WERI-Rb-1 (cell line): ENCODE measurements at regions not wholly inside any gene's neighbourhood (a gene's known extent, or its start where the extent isn't known, plus 50 kb on each side); places are given as distances from the start of the nearest gene placed in this dataset.

ENCODE experiments used
- DNase-seq: peaks from one replicate; pipeline ENCODE4 v3.0.0-alpha.2; 2020
- H3K27ac ChIP-seq: fragments of 250-450 bp; sonication (Bioruptor Pico); 2 replicates; pipeline ENCODE4 v1.5.1; 2020; ENCODE audit warnings: mild to moderate bottlenecking, moderate library complexity
- H3K27me3 ChIP-seq: fragments of 250-450 bp; sonication (Bioruptor Pico); 2 replicates; pipeline ENCODE4 v1.5.1; 2021; ENCODE audit warnings: mild to moderate bottlenecking, low read depth, moderate library complexity; ENCODE audit not compliant: insufficient read depth, severe bottlenecking
- H3K36me3 ChIP-seq: fragments of 250-450 bp; sonication (Bioruptor Pico); 2 replicates; pipeline ENCODE4 v1.5.1; 2020; ENCODE audit warnings: mild to moderate bottlenecking, moderate library complexity
- H3K4me3 ChIP-seq: 2 replicates; pipeline ENCODE4 v1.5.1; 2011; ENCODE audit warnings: low read depth, mild to moderate bottlenecking, control low read depth, low read length
- H3K9me3 ChIP-seq: fragments of 250-450 bp; sonication (Bioruptor Pico); 2 replicates; pipeline ENCODE4 v1.5.1; 2021; ENCODE audit warnings: mild to moderate bottlenecking, moderate library complexity; ENCODE audit not compliant: severe bottlenecking
- TF ChIP-seq, protein P1 (sequence below): IDR thresholded peaks from 2 replicates; pipeline ENCODE4 v1.5.1; 2011; ENCODE audit warnings: low read depth, mild to moderate bottlenecking, control low read depth, inconsistent platforms, low read length

DNA sequence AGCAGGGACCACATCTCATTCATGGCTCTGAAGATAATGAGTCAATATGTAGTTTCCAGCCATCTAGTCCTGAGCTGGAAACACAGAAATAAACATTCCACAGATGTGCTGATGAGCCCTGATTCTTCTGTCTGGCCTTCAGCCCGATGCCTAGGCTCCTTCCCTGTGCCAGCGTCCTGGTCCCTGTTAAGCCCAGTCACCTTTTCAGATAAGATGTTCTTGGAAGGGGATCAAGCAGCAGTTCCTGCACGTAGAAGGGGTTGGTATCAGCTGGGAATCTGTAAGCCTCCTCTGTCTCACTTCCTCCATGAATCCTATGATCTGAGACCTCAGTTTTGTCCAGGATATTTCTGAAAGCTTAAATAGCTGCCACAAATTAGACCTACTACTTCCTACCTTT lies 149.3 kb downstream of the TTC32 start:
- peaks cover 82% of the 10 kb centered on the region for H3K27me3 ChIP-seq
- no peak for DNase-seq
- no peak overlapping the region for H3K27ac ChIP-seq
- H3K9me3 ChIP-seq, result no peaks in the 10 kb centered on the region
- TF ChIP-seq, protein P1, sequence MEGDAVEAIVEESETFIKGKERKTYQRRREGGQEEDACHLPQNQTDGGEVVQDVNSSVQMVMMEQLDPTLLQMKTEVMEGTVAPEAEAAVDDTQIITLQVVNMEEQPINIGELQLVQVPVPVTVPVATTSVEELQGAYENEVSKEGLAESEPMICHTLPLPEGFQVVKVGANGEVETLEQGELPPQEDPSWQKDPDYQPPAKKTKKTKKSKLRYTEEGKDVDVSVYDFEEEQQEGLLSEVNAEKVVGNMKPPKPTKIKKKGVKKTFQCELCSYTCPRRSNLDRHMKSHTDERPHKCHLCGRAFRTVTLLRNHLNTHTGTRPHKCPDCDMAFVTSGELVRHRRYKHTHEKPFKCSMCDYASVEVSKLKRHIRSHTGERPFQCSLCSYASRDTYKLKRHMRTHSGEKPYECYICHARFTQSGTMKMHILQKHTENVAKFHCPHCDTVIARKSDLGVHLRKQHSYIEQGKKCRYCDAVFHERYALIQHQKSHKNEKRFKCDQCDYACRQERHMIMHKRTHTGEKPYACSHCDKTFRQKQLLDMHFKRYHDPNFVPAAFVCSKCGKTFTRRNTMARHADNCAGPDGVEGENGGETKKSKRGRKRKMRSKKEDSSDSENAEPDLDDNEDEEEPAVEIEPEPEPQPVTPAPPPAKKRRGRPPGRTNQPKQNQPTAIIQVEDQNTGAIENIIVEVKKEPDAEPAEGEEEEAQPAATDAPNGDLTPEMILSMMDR, result no peak
- H3K4me3 ChIP-seq, result no peak overlapping the region
- H3K36me3 ChIP-seq, result no peaks in the 10 kb centered on the region

- H3K36me3 ChIP-seq, result no peaks in the 10 kb centered on the region
- H3K9me3 ChIP-seq, result no peaks in the 10 kb centered on the region
- peaks cover 80% of the 10 kb centered on the region for H3K27me3 ChIP-seq
- H3K4me3 ChIP-seq, result no peak overlapping the region
- no peak overlapping the region for H3K27ac ChIP-seq
- TF ChIP-seq, protein P1, result no peak
- DNase-seq, result no peak
Measured at GRCh38 chr2:19751631-19752030, 150.2 kb downstream of the TTC32 start.

GRCh38 chr2:19750136-19750535 lies 151.6 kb downstream of the TTC32 start:
- peaks cover 79% of the 10 kb centered on the region for H3K27me3 ChIP-seq
- no peak for DNase-seq
- H3K27ac ChIP-seq, result no peak overlapping the region
- no peaks in the 10 kb centered on the region for H3K9me3 ChIP-seq
- TF ChIP-seq, protein P1, result no peak
- H3K4me3 ChIP-seq, result no peak overlapping the region
- H3K36me3 ChIP-seq, result no peaks in the 10 kb centered on the region

DNA sequence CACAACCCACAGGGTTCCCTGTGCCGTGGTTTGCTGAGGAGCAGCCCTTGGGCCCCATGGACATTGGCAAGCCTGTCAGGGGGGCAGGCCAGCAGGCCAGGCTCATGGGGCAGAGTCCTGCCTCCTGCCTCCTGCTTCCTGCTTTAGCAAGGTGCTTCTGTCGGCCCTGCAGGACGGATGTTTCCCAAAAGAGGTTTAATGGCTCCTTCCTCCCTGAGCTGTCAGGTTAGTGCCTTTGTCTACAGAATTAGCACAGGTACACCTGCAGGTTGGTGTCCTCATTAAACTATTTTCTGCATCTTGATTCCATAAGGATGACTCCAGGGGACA lies 152.3 kb downstream of the TTC32 start:
- H3K4me3 ChIP-seq, result no peak overlapping the region
- H3K27ac ChIP-seq, result no peak overlapping the region
- H3K9me3 ChIP-seq, result no peaks in the 10 kb centered on the region
- H3K27me3 ChIP-seq, result peaks cover 81% of the 10 kb centered on the region
- no peaks in the 10 kb centered on the region for H3K36me3 ChIP-seq
- TF ChIP-seq, protein P1, result no peak
- no peak for DNase-seq

- no peak overlapping the region for H3K27ac ChIP-seq
Measured at GRCh38 chr2:19748711-19749506, 152.9 kb downstream of the TTC32 start.

More at GRCh38 chr2:19748711-19749506, 152.9 kb downstream of the TTC32 start:
- Histone ChIP-seq H3K36me3 (no peaks in the 10 kb centered on the region), H3K27me3 (peaks cover 79% of the 10 kb centered on the region), H3K9me3 (no peaks in the 10 kb centered on the region), H3K4me3 (no peak overlapping the region)
- no peak for DNase-seq
- TF ChIP-seq, protein P1, result no peak
